Mucosa of descending colon (tissue), 3 donors: ENCODE measurements at regions not wholly inside any gene's neighbourhood (a gene's known extent, or its start where the extent isn't known, plus 50 kb on each side); places are given as distances from the start of the nearest gene placed in this dataset.

Experiments
- ATAC-seq: fragments of 200-7000 bp; cut with Tn5 transposase; one replicate; pipeline ENCODE4 v1.9.1; 2020; ENCODE audit warnings: mild to moderate bottlenecking, moderate library complexity
- DNase-seq, 3 donors: peaks; one replicate each; pipeline ENCODE4 v3.0.0-alpha.2; 2020
- H3K36me3 ChIP-seq: fragments of 200-600 bp; one replicate; pipeline ENCODE4 v1.8.0; 2021; ENCODE audit warnings: low read depth, mild to moderate bottlenecking
- H3K4me1 ChIP-seq: fragments of 200-600 bp; one replicate; pipeline ENCODE4 v1.8.0; 2021; ENCODE audit warnings: low read depth, mild to moderate bottlenecking
- H3K4me3 ChIP-seq: fragments of 200-600 bp; one replicate; pipeline ENCODE4 v1.8.0; 2021; ENCODE audit warnings: mild to moderate bottlenecking
- H3K9me3 ChIP-seq: fragments of 200-600 bp; one replicate; pipeline ENCODE4 v1.8.0; 2021; ENCODE audit warnings: mild to moderate bottlenecking
- CTCF ChIP-seq: fragments of 200-600 bp; IDR thresholded peaks from one replicate; pipeline ENCODE4 v1.8.0; 2022; ENCODE audit warnings: antibody characterized with exemption, mild to moderate bottlenecking
- intact Hi-C, 2 donors: fragments of 100-400 bp; cut with DNase I in 1 of 2; cut with micrococcal nuclease in 1 of 2; formaldehyde crosslinking; loops; one replicate each; pipeline versions ENCODE4 v1.11.0 to v1.11.1; 2022; cut with DNase I, micrococcal nuclease
- donor health status: DM: no; HTN: no; CAD: no; lungs with moderate emphysema.
- donor health status: DM: no; HTN: no; CAD: no.
- donor health status: DM: no; HTN: yes; CAD: no.

- no peak for TF ChIP-seq CTCF
- intact Hi-C loops, result no loop called here
These were observed 328.1 kb downstream of the IL20RB start for GRCh38 chr3:137285924-137286323.

DNA sequence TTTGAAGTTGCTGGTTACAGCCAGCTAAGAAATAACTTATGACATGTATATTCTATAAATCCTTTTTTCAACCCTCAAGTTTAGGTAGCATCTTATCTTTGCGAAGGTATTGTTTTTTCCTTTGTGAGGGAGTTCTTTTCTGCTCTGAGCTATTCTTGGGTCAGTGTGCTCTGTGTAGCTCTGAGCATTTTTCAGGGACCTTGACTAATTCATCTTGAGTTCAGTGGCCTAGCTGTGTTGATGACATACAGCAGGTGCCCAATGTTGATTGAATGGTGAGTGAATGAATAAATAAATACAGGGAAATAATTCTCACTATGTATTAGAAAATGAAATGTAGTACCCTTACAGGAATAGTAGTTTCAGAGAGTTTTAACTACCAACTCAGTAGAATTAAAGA is 335.3 kb downstream of the IL20RB start:
- Histone ChIP-seq H3K9me3 (no peaks in the 10 kb centered on the region), H3K4me1 (no peaks in the 10 kb centered on the region), H3K36me3 (no peaks in the 10 kb centered on the region), H3K4me3 (no peak overlapping the region)
- intact Hi-C loops, result no loop called here
- no peak for TF ChIP-seq CTCF
- ATAC-seq (no peak), DNase-seq (no peak)

More at GRCh38 chr3:137285924-137286323, 328.1 kb downstream of the IL20RB start:
- ATAC-seq (no peak), DNase-seq (no peak)
- no peak overlapping the region for H3K4me3 ChIP-seq
- H3K4me1 ChIP-seq, result no peaks in the 10 kb centered on the region
- H3K36me3 ChIP-seq, result no peaks in the 10 kb centered on the region
- no peaks in the 10 kb centered on the region for H3K9me3 ChIP-seq

GRCh38 chr3:137294139-137294538 is 336.4 kb downstream of the IL20RB start:
- no peak for TF ChIP-seq CTCF
- H3K36me3 ChIP-seq, result no peaks in the 10 kb centered on the region
- H3K4me1 ChIP-seq, result no peaks in the 10 kb centered on the region
- no peak overlapping the region for H3K4me3 ChIP-seq
- intact Hi-C loops, result no loop called here
- H3K9me3 ChIP-seq, result no peaks in the 10 kb centered on the region
- DNase-seq, result no peak
- no peak for ATAC-seq

DNA sequence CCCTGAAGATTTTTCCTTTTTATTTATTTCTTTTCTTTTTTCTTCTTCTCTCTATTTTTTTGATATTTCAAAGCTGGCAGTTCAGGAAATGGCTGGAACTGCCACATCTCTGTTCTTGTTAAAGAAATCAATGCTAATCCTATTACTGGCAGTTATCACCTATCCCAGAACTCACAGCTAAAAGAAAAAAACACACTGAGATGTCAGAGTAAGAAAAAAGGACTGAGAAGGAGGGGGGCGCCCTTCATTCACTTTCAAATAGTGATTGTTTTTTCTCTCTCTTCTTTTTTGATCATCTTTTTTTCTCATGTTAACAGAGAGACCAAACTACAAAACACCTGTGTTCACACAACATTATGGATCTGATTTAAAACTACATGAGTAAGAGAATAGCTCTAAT is 337.1 kb downstream of the IL20RB start:
- H3K4me1 ChIP-seq, result no peaks in the 10 kb centered on the region
- no peak for ATAC-seq
- no peak overlapping the region for H3K4me3 ChIP-seq
- TF ChIP-seq CTCF, result no peak
- no peaks in the 10 kb centered on the region for H3K9me3 ChIP-seq
- H3K36me3 ChIP-seq, result no peaks in the 10 kb centered on the region
- intact Hi-C loops, result no loop called here
- no peak for DNase-seq

- ATAC-seq (no peak), DNase-seq (no peak)
- TF ChIP-seq CTCF, result no peak
- H3K4me1 ChIP-seq, result no peaks in the 10 kb centered on the region
- H3K9me3 ChIP-seq, result no peaks in the 10 kb centered on the region
- intact Hi-C loops, result no loop called here
- no peaks in the 10 kb centered on the region for H3K36me3 ChIP-seq
- H3K4me3 ChIP-seq, result no peak overlapping the region
These were observed 337.6 kb downstream of the IL20RB start for GRCh38 chr3:137295336-137295735.

GRCh38 chr3:137296116-137296515 is 338.3 kb downstream of the IL20RB start:
- no peak for TF ChIP-seq CTCF
- DNase-seq (no peak), ATAC-seq (no peak)
- Histone ChIP-seq H3K36me3 (no peaks in the 10 kb centered on the region), H3K4me1 (no peaks in the 10 kb centered on the region), H3K4me3 (no peak overlapping the region), H3K9me3 (no peaks in the 10 kb centered on the region)
- intact Hi-C loops, result no loop called here
